ENCODE measurements at regions not wholly inside any gene's neighbourhood (a gene's known extent, or its start where the extent isn't known, plus 50 kb on each side); places are given as distances from the start of the nearest gene placed in this dataset.
"Not testable (repeated sequence)": the region's sequence is repeated elsewhere in the genome, so short reads cannot be mapped to it uniquely, and the experiment has no call there.

GRCh38 chr12:46669720-46670119 lies 156.1 kb downstream of the SLC38A4 start:
- DNase-seq = no peak

GRCh38 chr12:46667551-46667950 lies 158.2 kb downstream of the SLC38A4 start:
- DNase-seq = no peak

GRCh38 chr12:46664761-46665287 lies 161.0 kb downstream of the SLC38A4 start:
- DNase-seq = no peak

DNA sequence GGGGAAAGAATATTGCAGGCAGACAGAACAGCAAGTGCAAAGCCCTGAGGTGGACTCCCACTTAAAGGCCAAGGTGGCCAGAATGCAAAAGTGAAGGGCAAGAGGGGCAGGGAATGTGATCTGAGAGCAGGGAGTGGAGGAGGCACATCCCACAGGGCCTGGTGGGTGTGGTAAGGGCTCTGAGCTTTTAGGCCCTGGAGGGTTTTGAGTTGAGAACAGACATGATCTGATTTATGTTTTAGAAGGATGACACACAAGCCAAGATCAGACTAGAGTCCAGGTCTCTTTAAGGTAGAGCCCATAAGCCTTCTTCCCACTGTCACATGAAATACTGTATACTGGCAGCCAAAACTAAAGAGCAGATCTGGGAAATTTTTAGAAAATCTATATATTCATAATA lies 162.5 kb downstream of the SLC38A4 start:
- no peak for DNase-seq

DNA sequence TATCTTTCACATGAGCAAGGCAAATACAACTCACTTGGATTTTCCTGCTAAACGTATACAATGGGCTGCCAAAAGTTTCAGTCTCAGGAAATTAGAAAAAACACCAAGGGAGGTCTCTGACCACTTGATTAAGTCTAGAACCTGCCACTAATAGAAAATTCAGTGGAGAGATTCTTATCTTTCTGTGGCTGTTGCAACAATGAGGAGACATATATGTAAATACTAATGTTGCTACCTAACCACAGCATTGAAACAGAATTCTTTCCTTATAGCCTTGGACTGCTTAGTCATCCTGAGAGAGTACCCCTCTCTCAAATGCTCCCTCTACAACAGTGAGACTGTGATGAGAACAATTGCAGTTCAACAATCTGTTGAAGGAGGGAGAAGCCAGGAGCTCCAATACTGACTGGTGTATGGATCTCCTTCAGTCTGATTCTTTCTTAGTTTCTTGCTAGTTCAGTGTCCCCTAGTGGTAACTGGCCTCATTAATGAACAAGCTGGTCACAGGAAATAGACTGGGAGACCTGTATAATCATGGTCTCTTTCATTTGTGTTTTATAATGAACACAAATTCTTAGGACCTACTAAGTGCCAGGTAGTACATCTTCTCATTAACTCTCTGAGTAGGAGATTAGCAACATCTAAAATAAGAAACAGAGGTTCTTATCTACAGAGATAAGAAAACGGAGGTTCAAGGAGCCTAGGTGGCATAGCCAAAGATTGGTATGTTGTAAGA lies 164.5 kb downstream of the SLC38A4 start:
- no peak for DNase-seq

DNA sequence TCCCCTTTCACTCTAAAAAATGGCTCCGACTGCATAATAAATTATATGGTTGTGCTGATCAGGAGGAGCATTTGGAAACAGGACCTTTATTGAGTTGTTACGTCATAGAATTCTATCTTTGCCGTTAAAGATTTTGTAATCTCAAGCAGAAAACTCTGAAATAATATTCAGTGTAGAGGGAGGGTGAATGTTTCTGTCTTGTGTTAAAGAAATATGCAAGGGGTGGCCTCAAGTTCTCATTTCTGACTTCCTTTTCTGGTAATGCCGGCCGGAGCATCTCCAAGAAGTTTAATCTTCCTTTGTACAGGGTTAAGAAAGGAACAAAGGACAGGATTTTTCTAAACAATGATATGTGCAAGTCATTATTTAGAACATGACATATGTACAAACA lies 165.1 kb downstream of the SLC38A4 start:
- no peak for DNase-seq

DNA sequence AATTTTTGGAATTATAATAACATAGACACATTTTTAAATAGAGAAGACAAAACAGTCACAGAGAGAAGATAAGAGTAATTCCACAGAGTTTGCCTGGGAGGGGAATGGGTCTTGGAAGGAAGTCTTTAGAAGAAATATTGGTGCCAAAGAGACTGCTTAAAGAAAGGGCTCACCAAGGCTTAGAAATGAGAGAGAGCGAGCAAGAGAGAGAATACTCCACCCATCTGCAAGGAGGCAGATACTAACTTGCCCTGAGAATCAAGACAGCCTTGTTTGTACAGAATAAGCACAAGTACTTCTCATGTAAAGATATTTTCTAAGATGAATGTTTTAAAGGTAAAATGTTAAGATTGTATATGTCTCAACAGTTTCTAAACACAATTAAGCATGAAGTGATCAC lies 165.5 kb downstream of the SLC38A4 start:
- no peak for DNase-seq

DNA sequence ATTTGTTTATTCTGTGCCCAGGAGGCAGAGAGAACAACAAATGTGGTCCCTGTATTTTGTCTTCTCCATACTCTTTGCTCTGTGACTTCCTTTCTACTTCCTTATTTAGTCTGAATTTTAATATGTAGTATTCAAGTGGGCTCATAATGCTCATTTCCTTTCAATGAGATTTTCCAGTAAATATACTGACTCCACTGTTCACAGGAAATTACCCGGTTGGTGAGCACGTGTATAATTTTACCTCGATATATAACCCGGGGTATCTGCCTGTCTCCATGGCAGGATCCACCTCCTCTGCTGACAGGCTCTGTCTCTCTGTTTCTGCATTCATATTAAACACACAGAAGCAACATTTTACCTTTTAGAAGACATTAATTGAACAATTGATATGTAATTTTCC lies 166.0 kb downstream of the SLC38A4 start:
- DNase-seq = no peak

- no peak for DNase-seq
Observed at GRCh38 chr12:46659032-46659650, 166.7 kb downstream of the SLC38A4 start.

DNA sequence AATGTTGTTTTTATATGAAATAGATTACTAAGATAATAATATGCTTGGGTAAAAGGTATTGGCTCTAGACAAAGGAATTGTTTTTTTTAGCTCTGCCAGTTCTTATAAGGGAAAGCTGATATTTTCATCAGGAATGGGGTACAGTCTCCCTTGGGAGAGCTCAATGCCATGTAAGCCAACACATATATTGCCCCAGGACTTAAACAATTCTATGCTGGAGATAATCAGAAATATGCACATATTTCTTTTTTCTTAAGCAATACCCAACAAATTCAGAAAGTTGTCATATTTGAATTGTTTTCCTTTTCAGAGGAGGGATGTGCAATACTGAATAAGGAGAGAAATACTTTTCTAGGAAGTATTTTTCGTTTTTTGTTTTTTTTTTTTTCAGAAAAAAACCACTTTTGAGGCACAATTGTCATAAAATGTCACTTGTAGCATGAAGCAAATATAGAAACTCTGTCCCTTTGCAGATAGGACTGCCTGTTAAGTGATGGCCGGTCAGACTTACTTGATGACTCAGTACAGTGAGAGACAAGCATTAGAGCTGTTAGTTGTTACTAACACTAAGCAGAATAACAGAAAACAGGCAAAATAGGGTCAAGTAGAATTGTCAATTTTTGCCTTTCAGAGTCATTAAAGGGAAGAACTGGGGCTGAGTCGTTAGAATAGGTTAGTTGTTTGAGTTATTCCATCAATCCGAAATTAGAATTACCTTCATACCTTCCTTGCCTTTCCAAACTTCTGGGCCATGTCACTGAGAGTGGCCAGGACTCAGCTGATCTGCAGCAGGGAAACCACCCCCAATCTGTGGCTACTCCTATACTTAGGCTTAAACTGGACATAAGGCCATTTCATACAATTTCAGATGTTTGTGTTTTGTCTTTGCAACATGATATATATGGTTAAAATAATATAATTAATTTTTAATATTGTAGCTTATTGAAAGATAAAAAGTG lies 168.1 kb downstream of the SLC38A4 start:
- DNase-seq = no peak

GRCh38 chr12:46655984-46656383 lies 169.8 kb downstream of the SLC38A4 start:
- not testable (repeated sequence) for DNase-seq

GRCh38 chr12:46653311-46653710 lies 172.5 kb downstream of the SLC38A4 start:
- no peak for DNase-seq

DNA sequence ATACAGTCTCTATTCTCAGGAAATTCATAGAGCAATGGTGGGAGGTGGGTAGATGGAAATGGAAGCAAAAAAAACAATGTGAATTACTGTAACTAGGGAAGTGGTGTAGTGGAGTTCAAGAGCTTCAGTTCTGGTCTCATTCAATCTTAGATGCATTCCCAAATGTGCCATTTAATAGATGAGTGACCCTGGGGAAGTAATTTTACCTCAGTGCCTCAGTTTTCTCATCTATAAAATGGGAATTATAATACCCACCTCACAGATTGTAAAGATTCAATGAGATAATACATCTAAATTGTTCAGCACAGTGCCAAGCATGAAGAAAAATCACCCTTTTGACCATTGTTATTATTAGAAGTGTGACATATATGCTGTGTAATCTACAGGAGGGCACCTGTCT lies 173.1 kb downstream of the SLC38A4 start:
- no peak for DNase-seq

DNA sequence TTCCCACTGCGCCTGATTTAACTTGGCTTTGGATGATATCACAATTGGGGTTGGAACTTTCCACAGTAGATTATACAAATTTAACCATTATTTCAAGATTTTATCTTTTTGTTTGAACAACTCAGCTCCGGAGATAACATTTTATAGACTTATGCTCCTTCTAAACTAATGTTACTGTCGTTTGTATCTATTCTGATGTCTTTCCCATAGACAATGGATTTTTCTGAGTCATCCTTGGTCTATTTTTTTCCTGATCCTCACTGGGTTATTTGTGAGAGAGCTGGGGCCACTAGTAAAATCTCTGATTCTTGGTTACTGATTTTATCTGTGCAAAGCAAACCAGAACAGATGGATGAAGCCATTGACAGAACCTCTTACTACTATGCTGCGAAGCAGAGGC lies 175.1 kb downstream of the SLC38A4 start:
- no peak for DNase-seq

DNA sequence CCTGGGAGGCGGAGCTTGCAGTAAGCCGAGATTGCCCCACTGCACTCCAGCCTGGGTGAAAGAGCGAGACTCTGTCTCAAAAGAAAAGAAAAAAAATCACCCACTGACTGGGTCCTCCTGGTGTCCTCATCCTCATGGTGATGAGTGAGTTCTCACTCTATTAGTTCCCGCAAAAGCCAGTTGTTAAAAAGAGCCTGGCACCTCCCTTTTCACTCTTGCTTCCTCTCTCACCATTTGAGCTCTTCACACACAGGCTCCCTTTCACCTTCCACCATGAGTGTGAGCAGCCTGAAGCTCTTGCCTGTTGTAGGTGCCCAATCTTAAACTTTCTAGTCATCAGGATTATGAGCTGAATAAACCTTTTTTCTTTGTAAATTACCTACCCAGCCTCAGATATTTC lies 176.4 kb downstream of the SLC38A4 start:
- no peak for DNase-seq

GRCh38 chr12:46647034-46647433 lies 178.8 kb downstream of the SLC38A4 start:
- DNase-seq = no peak

- DNase-seq = not testable (repeated sequence)
Observed at GRCh38 chr12:46641649-46642048, 184.1 kb downstream of the SLC38A4 start.

- DNase-seq = no peak
Observed at GRCh38 chr12:46635818-46636217, 190.0 kb downstream of the SLC38A4 start.

DNA sequence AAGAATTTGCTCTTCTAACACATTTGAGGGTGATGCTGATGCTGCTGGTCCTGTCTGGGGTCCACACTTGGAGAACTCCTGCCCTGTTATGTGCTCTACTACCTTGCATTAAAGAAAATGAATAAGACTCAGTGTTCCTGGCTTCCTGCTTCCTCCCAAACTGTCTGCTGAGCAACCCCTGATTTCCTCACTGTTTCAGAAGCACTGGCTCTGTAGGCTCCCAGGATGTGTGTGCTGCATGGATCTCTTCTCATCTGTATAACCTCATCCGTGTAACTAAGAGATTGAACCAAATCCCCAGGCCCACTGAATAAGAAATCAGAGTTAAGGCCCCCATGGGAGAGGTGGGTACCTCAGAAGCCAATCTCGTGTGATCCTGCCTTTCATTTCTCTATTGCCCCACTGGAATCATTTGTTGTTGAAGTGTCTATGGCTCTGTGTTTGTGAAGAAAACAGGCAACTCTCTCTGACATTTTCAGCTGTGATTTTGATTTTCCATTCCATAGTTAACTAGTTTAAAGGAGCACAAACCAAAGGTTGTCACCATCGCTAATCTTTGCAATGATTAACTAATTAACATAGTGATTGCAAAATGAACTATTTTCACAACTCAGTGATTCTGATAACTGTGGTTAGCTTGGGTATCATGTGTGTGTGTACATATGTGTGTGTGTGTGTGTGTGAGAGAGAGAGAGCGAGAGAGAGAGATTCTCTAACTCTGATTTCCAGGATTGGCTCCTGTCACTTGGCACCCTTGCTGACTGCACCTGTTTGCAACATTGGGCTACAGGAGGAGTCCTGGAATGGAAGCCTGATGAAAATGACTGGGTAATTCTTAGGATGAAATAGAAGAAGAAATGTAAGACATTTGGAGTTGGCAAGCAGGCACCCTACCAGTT lies 196.2 kb downstream of the SLC38A4 start:
- no peak for DNase-seq

GRCh38 chr12:46628176-46628575 lies 197.6 kb downstream of the SLC38A4 start:
- no peak for DNase-seq

DNA sequence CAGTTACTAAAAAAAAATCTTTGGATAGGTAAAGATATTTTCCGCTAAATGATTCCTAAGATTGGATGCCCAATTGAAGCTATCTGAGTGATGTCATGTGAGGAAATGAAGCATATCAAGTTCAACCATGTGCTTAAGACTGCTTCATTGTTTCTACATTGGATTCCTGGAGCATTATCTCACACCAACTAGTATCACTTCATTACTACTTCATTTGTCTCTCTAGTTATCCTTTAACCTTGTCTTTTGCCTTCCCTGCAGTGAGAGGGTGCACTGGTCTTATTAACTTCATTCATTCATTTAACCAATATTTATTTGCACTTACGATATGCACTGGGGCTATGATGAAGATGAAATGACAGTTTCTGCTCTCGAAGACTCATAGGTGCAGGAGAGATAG lies 198.1 kb downstream of the SLC38A4 start:
- DNase-seq = no peak

DNA sequence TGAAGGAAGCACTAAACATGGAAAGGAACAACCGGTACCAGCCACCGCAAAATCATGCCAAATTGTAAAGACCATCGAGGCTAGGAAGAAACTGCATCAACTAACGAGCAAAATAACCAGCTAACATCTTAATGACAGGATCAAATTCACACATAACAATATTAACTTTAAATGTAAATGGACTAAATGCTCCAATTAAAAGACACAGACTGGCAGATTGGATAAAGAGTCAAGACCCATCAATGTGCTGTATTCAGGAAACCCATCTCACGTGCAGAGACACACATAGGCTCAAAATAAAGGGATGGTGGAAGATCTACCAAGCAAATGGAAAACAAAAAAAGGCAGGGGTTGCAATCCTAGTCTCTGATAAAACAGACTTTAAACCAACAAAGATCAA lies 206.3 kb downstream of the SLC38A4 start:
- not testable (repeated sequence) for DNase-seq

Measured in activated gamma-delta T cell treated with Interleukin-2 at 50 U/mL for 16 hours (primary cell).